Nephron (organoid): ENCODE measurements at regions not wholly inside any gene's neighbourhood (a gene's known extent, or its start where the extent isn't known, plus 50 kb on each side); places are given as distances from the start of the nearest gene placed in this dataset.
A peak's percentile ranks its signal among the peaks of the same experiment; 100 is the strongest.

ENCODE experiments used
- H3K27ac Mint-ChIP-seq, 3 experiments: 2 replicates each; pipeline ENCODE4 v1.8.0; 2020; ENCODE audit warnings: mixed read lengths in 3 of 3, mild to moderate bottlenecking in 2 of 3, moderate library complexity in 1 of 3
- H3K27me3 Mint-ChIP-seq: 2 replicates; pipeline ENCODE4 v1.8.0; 2021; ENCODE audit warnings: low read depth, mild to moderate bottlenecking, moderate library complexity, mixed read lengths
- H3K36me3 Mint-ChIP-seq: 2 replicates; pipeline ENCODE4 v1.8.0; 2020; ENCODE audit warnings: low read depth, mixed read lengths
- H3K4me1 Mint-ChIP-seq: 2 replicates; pipeline ENCODE4 v1.8.0; 2020; ENCODE audit warnings: mixed read lengths
- H3K4me3 Mint-ChIP-seq, 3 experiments: 2 replicates each; pipeline ENCODE4 v1.8.0; 2020; ENCODE audit warnings: mild to moderate bottlenecking in 3 of 3, mixed read lengths in 3 of 3, moderate library complexity in 2 of 3
- H3K9me3 Mint-ChIP-seq: 2 replicates; pipeline ENCODE4 v1.8.0; 2020; ENCODE audit warnings: mixed read lengths
- TF ChIP-seq, protein P1 (sequence below), 3 experiments: fragments of 200-600 bp; sonication (generic); IDR thresholded peaks; one replicate each; pipeline ENCODE4 v1.5.0; 2021; ENCODE audit warnings: antibody characterized with exemption in 3 of 3; ENCODE audit not compliant: unreplicated experiment in 3 of 3

DNA sequence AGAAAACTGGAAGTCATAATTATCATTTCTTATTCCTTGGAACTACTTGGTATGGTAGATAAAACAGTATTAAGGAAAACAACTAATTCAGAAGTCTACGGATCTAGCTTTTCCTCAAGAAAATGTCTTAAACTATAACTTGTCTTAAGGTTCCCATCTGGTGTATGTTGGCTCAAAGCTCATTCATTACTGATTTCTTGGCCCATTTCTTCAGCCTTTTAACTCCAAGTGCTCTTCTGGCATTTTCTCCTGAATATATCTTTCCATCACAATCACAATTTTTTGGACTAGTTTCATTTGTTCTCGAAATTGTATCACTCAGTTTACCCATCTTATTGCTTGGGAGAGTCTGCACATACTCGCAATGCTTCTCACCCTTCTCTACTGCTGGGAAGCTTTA lies 150.1 kb downstream of the C12orf50 start:
- TF ChIP-seq, protein P1, sequence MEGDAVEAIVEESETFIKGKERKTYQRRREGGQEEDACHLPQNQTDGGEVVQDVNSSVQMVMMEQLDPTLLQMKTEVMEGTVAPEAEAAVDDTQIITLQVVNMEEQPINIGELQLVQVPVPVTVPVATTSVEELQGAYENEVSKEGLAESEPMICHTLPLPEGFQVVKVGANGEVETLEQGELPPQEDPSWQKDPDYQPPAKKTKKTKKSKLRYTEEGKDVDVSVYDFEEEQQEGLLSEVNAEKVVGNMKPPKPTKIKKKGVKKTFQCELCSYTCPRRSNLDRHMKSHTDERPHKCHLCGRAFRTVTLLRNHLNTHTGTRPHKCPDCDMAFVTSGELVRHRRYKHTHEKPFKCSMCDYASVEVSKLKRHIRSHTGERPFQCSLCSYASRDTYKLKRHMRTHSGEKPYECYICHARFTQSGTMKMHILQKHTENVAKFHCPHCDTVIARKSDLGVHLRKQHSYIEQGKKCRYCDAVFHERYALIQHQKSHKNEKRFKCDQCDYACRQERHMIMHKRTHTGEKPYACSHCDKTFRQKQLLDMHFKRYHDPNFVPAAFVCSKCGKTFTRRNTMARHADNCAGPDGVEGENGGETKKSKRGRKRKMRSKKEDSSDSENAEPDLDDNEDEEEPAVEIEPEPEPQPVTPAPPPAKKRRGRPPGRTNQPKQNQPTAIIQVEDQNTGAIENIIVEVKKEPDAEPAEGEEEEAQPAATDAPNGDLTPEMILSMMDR (IDR thresholded peaks at IDR 0.05; ENCODE audit: unreplicated experiment in 3 of 3): no peak
- peaks cover 5% of the 10 kb centered on the region for H3K4me1 Mint-ChIP-seq
- H3K27me3 Mint-ChIP-seq: no peaks in the 10 kb centered on the region
- H3K36me3 Mint-ChIP-seq: no peaks in the 10 kb centered on the region
- no peak overlapping the region for H3K4me3 Mint-ChIP-seq
- H3K9me3 Mint-ChIP-seq: no peaks in the 10 kb centered on the region
- no peak overlapping the region for H3K27ac Mint-ChIP-seq

DNA sequence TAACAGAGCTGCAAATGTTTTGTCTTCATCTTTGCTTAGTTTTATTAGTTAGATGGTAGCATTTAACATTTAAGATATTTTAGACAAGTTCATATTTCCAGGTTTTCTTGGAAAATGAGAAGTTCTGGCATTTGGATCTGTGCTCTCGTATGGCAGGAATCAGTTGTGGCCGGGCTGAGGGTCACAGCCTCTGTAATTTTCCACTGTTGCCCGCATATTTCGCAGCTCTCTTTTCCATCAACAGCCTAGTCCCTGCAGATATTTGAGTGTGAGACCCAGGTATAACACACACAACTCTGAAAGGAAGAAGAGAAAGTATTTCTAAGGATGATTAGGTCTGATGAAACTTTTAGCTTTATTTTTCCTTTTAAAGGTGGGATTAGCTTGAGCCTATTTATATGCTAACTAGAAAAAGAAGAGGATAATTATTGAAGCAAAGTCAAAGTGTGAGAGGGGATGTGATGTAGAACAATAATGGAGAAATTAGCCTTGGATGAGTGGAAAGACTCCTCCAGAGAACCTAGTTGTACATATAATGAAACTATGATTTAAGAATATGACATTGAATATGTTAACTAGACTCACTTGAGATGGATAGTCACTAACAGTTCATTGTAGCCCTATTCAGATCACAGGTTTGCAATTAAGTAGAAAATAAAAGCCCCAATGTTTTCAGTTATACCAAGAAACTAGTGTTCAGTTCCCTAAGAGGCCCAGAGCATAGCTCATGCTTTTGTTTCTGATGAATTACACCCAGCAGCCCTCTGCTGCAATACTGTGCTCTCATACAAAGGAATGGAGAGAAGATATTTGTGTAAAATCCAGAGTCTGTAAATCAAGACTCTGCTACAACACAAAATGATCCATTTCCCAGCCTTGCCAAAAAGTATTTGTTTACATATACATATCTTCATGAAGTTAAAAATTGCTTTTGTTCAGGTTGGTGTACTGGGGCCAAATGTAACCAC lies 158.4 kb downstream of the C12orf50 start:
- no peaks in the 10 kb centered on the region for H3K27me3 Mint-ChIP-seq
- TF ChIP-seq, protein P1 (IDR thresholded peaks at IDR 0.05; ENCODE audit: unreplicated experiment in 3 of 3): no peak
- peak overlapping the region in 1 of 3 experiments; percentile 5 for H3K4me3 Mint-ChIP-seq
- H3K9me3 Mint-ChIP-seq: no peaks in the 10 kb centered on the region
- peaks cover 41% of the 10 kb centered on the region for H3K4me1 Mint-ChIP-seq
- no peaks in the 10 kb centered on the region for H3K36me3 Mint-ChIP-seq
- peak overlapping the region; percentile 38 to 87 (median 85) for H3K27ac Mint-ChIP-seq

DNA sequence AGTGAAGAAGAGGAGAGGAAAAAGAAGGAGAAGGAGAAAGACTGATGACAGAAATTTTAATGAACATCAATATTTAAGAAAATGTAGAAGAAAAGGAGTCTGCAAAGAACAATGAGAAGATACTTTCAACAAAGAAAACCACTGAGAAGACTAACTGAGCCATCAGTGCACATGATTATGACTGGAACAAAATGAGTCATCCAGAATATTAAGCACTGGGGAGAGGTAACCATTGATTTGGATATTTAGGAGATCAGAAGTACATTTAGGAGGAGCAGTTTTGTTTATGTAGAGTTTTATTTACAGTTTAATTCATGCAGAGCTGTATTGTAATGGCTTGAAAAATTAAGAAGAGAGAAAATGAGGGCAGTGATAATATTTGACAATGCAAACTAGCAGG lies 159.1 kb downstream of the C12orf50 start:
- Mint-ChIP-seq H3K4me3 (no peak overlapping the region), H3K9me3 (no peaks in the 10 kb centered on the region), H3K27me3 (no peaks in the 10 kb centered on the region), H3K4me1 (peaks cover 41% of the 10 kb centered on the region), H3K27ac (peak overlapping the region; percentile 12 to 87 (median 30)), H3K36me3 (no peaks in the 10 kb centered on the region)
- TF ChIP-seq, protein P1 (IDR thresholded peaks at IDR 0.05; ENCODE audit: unreplicated experiment in 3 of 3): no peak

DNA sequence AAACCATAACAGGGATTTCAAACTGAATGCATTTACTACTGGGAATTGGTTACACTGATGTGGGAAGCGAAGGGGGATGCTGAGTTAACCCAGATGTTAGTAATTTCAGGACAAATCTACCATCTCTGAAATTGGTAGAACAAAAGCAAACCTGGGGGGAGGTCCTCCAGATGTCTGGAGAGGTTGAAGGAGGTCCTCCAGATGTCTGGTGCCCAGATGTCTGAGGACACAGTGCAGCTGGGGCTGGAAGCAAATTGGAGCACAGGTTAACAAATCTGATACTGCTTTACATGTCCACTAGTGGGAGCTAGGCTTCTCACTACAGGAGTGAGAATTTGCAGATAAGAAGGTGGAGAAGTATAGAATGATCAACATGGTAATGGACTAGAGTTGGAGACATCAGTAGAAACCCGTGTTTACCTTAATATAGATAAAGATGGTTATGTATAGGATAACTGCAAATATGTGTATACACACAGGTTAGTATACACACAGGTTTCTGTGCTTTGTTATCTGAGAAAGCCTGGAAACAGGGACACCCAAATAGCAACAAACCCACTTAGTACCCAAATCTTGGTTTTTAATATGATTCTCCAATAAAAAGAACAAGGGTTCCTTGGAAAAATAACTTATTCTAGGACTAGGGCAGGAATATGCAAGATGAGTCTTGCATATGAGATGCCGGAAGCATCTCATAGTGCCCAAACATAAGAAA lies 162.5 kb downstream of the C12orf50 start:
- Mint-ChIP-seq H3K9me3 (no peaks in the 10 kb centered on the region), H3K27me3 (no peaks in the 10 kb centered on the region), H3K27ac (no peak overlapping the region), H3K4me1 (peaks cover 27% of the 10 kb centered on the region), H3K36me3 (no peaks in the 10 kb centered on the region), H3K4me3 (no peak overlapping the region)
- TF ChIP-seq, protein P1 (IDR thresholded peaks at IDR 0.05; ENCODE audit: unreplicated experiment in 3 of 3): no peak

DNA sequence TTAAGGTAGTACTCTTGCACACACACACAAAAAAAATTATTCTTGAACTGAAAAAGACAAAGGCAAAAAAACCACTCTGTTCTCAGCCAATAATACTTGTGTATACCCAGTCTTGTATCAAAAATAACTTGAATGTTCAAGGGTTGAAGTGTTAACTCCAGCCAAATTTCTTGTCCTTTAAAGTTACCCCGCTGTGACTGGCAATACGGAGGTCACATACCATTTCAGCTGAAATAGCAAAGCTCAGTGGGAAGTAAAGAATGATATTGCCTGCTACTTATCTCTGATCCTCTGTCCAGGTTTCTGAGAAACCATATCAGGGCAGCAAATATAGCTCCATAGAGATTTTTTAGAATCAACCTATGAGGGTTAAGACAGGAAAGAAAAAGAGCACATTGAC lies 167.4 kb downstream of the C12orf50 start:
- Mint-ChIP-seq H3K4me3 (no peak overlapping the region), H3K4me1 (no peaks in the 10 kb centered on the region), H3K9me3 (no peaks in the 10 kb centered on the region), H3K27me3 (no peaks in the 10 kb centered on the region), H3K36me3 (no peaks in the 10 kb centered on the region), H3K27ac (no peak overlapping the region)
- TF ChIP-seq, protein P1 (IDR thresholded peaks at IDR 0.05; ENCODE audit: unreplicated experiment in 3 of 3): no peak
